HAP-1 (cell line): ENCODE measurements at regions not wholly inside any gene's neighbourhood (a gene's known extent, or its start where the extent isn't known, plus 50 kb on each side); places are given as distances from the start of the nearest gene placed in this dataset.

ENCODE experiments used
- DNase-seq, 2 experiments: peaks; one replicate each; pipeline ENCODE4 v3.0.0-alpha.2; 2016 to 2020; ENCODE audit warnings: low spot score in 2 of 2
- H3K27me3 ChIP-seq: fragments of 250-450 bp; sonication (Bioruptor Pico); 2 replicates; pipeline ENCODE4 v1.5.1; 2020; ENCODE audit warnings: low read depth, mild to moderate bottlenecking, moderate library complexity
- H3K36me3 ChIP-seq: fragments of 250-450 bp; sonication (Bioruptor Pico); replicated peaks from 2 replicates; pipeline ENCODE4 v1.5.1; 2020; ENCODE audit warnings: mild to moderate bottlenecking
- H3K4me1 ChIP-seq: fragments of 250-450 bp; sonication (Bioruptor Pico); 2 replicates; pipeline ENCODE4 v1.5.1; 2020; ENCODE audit warnings: mild to moderate bottlenecking
- H3K4me3 ChIP-seq: fragments of 250-450 bp; sonication (Bioruptor Pico); 2 replicates; pipeline ENCODE4 v1.5.1; 2020; ENCODE audit warnings: mild to moderate bottlenecking, moderate library complexity
- H3K9me3 ChIP-seq: fragments of 250-450 bp; sonication (Bioruptor Pico); 2 replicates; pipeline ENCODE4 v1.5.1; 2020; ENCODE audit warnings: mild to moderate bottlenecking, moderate library complexity
- in situ Hi-C: fragments of 300-500 bp; cut with MboI; formaldehyde crosslinking; loops from 3 replicates; pipeline ENCODE4 v1.14.3; 2020; ENCODE audit warnings: low sequenced_read_pairs, inconsistent platforms, mixed read lengths

GRCh38 chr1:163257763-163258162, 55.0 kb upstream of the RGS5 start:
- H3K4me1 ChIP-seq, result no peaks in the 10 kb centered on the region
- no peaks in the 10 kb centered on the region for H3K27me3 ChIP-seq
- H3K36me3 ChIP-seq, result no peaks in the 10 kb centered on the region
- H3K9me3 ChIP-seq, result no peaks in the 10 kb centered on the region
- DNase-seq, result no peak
- in situ Hi-C loops, result no loop called here
- H3K4me3 ChIP-seq, result no peak overlapping the region

DNA sequence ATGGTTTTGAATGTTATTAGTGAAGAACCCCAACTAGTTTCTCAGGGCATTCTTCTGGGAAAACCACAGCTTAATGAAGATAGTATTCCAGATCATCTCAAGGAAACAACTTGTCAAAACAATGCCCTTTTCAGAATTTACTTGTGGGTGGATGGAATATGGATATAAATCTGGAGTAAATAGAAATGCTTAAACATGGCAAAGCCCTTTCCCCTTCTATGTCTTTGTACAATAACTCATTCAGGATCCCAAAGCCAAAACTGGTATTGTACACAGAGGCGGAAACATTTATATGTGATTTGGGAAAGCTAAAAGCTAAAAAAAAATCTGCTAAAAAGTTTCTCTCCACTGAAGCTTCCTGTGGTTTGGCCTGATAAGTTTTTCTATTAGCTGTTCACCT, 55.5 kb upstream of the RGS5 start:
- DNase-seq, result no peak
- H3K27me3 ChIP-seq, result no peaks in the 10 kb centered on the region
- H3K4me3 ChIP-seq, result no peak overlapping the region
- no peaks in the 10 kb centered on the region for H3K4me1 ChIP-seq
- in situ Hi-C loops, result no loop called here
- no peaks in the 10 kb centered on the region for H3K9me3 ChIP-seq
- H3K36me3 ChIP-seq, result no peaks in the 10 kb centered on the region

DNA sequence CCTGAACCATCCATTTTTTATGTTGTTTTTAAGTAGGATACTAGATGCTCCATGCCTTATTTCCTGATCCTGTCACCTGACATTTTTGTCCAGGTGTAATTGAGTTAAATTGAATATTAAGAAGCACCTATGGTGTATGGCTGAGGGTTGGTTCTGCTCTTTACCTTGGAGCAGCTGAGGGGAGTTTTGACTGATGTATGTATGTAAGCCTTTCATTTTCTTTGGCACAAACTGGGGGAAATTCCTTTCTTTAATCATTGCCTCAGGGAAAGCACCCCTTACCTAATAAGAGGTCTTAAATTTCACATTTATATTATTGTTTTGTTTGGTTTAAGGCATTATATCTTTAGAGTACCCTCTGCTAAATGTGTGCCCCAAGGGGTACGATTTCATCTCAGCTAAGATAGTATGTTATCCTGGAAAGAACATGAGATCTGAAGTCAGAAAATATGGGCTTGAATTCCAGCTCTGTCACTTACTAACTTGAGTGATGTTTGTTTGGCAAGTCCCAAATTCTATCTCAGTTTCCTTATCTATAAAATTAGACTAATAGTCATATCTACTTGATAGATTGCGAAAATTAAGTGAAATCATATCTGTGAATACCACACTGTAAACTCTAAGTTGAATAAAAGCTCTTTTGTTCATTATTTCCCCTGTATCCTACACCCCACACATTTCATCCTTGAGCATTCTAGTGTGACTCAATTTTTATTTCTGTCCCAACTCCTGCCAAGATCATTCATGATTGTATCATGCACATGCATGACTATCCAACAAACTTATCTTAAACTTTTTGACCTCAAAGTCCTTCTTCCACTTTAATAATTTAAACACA, 57.7 kb upstream of the NUF2 start:
- no peak for DNase-seq
- in situ Hi-C loops, result no loop called here

DNA sequence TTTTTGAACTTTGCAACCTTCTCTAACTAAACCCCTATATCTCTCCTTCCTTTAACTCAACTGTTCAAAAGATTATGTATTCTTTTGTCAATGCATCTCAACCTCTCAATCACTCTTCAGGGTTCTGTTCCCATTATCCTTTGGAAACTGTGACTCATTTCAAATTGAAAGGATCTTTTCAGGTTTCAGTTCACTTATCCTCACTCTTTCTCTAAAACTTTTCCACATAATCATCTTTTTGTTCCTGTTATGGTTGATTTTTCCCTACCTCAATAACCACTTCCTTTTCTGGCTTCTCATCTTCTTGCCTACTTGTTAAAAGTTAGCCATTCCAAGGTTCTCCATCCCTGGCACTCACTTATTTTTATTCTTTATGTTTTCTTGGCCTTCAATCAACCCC, 56.2 kb upstream of the NUF2 start:
- peak in 1 of 2 experiments; percentile 52 for DNase-seq
- Histone ChIP-seq H3K4me3 (no peak overlapping the region), H3K27me3 (no peaks in the 10 kb centered on the region), H3K36me3 (no peaks in the 10 kb centered on the region; the same call in 1 of the 2 replicates), H3K4me1 (no peaks in the 10 kb centered on the region), H3K9me3 (no peaks in the 10 kb centered on the region)
- in situ Hi-C loops, result no loop called here

More for the DNA sequence above, 57.7 kb upstream of the NUF2 start:
- no peaks in the 10 kb centered on the region for H3K4me1 ChIP-seq
- H3K4me3 ChIP-seq, result no peak overlapping the region
- H3K9me3 ChIP-seq, result no peaks in the 10 kb centered on the region
- no peaks in the 10 kb centered on the region for H3K27me3 ChIP-seq
- H3K36me3 ChIP-seq, result no peaks in the 10 kb centered on the region

- in situ Hi-C loops, result no loop called here
- H3K9me3 ChIP-seq, result no peaks in the 10 kb centered on the region
- H3K4me1 ChIP-seq, result no peaks in the 10 kb centered on the region
- no peaks in the 10 kb centered on the region; the same call in 1 of the 2 replicates for H3K36me3 ChIP-seq
- no peak for DNase-seq
- no peak overlapping the region for H3K4me3 ChIP-seq
- H3K27me3 ChIP-seq, result no peaks in the 10 kb centered on the region
Observed at GRCh38 chr1:163267962-163268361, 53.8 kb upstream of the NUF2 start.

DNA sequence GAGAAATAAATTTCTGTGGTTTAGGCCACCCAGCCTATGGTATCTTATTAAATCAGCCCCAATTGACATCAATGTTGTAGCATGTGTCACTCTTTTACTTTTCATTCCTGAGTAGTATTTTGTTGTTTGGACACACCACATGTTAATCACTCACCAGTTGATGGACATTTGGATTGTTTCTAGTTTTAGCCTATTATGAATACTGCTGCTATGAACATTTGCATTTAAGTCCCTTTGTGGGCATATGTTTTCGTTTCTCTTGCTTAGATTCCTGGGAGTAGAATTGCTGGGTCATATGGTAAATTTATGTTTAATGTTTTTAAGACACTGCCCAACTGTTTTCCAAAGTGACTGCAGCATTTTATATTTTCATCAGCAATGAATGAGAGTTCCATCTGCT, 50.2 kb upstream of the NUF2 start:
- in situ Hi-C loops, result no loop called here
- Histone ChIP-seq H3K36me3 (no peaks in the 10 kb centered on the region; the same call in 1 of the 2 replicates), H3K9me3 (no peaks in the 10 kb centered on the region), H3K4me1 (no peaks in the 10 kb centered on the region), H3K4me3 (no peak overlapping the region), H3K27me3 (no peaks in the 10 kb centered on the region)
- DNase-seq, result no peak
